ENCODE measurements at regions not wholly inside any gene's neighbourhood (a gene's known extent, or its start where the extent isn't known, plus 50 kb on each side); places are given as distances from the start of the nearest gene placed in this dataset.
"Not testable (repeated sequence)": the region's sequence is repeated elsewhere in the genome, so short reads cannot be mapped to it uniquely, and the experiment has no call there.

GRCh38 chr2:87199228-87199627 is 177.6 kb upstream of the PLGLB1 start:
- DNase-seq: not testable (repeated sequence)

- not testable (repeated sequence) for DNase-seq
Observed at GRCh38 chr2:87204569-87205147, 183.0 kb upstream of the PLGLB1 start.

GRCh38 chr2:87212938-87213337 is 191.3 kb upstream of the PLGLB1 start:
- not testable (repeated sequence) for DNase-seq

DNA sequence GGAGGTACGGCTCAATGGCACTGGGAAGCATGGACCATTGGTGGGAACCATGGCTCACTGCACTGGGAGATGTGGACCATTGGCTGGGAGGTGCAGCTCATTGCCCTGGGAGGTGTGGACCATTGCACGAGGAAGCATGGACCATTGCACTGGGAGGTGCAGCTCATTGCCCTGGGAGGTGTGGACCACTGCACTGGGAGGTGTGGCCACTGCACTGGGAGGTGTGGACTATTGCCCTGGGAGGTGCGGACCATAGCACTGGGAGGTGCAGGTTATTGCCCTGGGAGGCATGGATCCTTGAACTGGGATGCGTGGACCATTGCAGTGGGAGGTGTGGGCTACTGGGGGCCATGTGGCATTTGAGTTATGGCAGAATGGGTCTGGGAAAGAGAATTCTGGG is 195.4 kb upstream of the PLGLB1 start:
- not testable (repeated sequence) for DNase-seq

DNA sequence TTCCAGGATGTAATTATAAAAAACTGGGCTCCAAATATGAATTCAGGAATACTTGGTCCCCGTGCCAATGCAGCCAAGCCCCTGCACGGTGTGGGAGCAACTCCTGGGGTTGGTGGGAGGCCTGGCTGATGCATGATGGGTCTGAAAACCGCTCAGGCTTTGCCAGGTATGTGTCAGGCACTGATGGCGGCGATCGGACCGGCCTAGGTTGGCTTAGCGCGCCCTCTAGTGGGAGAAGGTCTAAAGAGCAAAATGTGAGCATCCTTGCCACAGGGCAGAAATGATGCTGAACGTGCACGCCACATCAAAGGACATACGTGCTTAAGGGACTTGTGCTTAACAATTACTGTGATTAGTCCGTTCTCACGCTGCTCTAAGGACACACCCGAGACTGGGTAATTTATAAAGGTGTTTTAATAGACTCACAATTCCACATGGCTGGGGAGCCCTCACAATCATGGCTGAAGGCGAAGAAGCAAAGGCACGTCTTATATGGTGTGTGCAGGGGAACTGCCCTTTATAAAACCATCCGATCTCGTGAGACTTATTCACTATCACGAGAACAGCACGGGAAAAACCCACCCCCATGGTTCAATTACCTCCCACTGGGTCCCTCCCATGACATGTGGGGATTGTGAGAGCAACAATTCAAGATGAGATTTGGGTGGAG is 196.2 kb upstream of the PLGLB1 start:
- DNase-seq: peak; percentile 79

GRCh38 chr2:87220651-87221050 is 199.0 kb upstream of the PLGLB1 start:
- not testable (repeated sequence) for DNase-seq

DNA sequence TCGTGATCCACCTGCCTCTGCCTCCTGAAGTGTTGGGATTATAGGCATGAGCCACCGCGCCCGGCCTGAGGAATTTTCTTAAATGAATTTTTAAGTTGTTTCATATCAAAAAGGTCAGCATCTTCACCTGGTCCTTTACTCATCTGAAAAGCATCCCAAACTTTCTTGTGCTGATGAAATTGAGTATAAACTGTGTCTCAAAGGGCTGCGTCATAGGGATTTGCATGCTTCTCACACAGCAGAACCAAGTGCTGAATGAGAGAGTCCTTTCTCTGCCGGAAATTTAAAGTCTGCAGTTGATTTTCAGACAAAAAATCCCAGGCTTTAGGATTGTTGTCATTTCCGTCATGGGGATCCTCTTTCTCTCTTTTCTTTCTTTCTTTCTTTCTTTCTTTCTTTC is 200.5 kb upstream of the PLGLB1 start:
- DNase-seq: not testable (repeated sequence)

DNA sequence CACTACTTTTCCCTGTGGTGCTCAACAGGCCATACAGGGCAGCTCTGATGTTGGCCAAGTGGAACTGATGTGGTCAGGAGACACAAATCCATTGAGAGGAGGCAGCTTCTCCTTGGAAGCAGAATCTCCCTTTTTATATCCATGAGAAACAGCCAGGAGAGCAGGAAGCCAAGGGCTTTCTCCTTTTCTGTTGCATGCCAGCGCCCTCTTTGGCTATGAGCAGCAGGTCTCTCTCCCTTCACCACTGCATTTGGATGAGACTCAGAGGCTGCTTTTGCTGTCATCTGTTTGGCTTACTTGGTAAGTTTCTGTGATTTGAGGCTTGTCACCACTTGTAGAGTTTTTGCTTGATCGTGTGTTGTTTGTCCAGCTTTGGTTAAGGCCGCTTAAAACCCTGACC is 202.2 kb upstream of the PLGLB1 start:
- DNase-seq: not testable (repeated sequence)

GRCh38 chr2:87229091-87229689 is 207.5 kb upstream of the PLGLB1 start:
- peak; percentile 58 for DNase-seq

DNA sequence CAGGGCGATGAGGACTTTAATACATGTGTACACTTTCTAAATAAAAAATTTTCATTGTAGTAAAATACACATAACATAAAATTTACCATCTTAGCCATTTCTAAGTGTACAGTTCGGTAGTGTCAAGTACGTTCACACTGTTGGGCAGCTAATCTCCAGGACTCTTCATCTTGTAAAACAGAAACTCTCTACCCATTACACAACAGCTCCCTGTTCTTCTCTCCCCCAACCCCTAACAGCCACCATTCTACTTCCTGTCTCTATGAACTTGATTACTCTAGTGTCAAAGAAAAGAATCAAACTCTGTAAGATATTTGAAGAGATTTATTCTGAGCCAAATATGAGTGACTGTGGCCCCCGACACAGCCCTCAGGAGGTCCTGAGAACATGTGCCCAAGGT is 208.3 kb upstream of the PLGLB1 start:
- not testable (repeated sequence) for DNase-seq

DNA sequence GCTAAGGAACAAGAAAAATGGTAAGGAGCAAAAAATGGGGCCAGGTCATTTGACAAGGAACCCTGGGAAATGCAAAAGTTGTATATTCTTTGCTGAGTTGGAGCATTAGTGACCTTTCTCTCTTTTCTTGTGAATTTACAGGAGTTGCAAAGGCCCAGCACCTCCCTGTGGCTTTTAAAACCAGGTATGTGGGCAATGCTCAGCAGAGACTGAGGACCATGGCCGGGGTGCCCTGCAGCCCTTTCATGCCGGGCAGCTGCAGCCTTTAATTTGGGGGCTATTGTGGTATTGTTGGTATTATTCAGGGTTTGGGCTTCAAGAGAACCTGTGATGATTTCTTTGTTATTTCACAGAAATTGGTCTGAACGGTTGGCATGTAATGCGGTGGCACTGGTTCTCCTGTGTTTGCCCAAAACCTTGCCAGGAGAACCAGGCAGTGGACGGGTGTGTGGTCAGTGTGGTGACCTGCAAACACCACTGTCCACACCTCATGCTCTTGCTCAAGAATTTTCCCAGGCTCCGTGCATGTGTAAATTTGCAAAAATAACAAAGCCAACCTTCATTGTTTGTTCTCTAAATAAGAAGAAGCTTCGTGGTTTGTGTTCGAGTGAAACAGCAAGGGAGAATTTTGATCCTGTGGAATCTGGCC is 213.8 kb upstream of the PLGLB1 start:
- DNase-seq: not testable (repeated sequence)

- not testable (repeated sequence) for DNase-seq
Observed at GRCh38 chr2:87237570-87238336, 216.1 kb upstream of the PLGLB1 start.

DNA sequence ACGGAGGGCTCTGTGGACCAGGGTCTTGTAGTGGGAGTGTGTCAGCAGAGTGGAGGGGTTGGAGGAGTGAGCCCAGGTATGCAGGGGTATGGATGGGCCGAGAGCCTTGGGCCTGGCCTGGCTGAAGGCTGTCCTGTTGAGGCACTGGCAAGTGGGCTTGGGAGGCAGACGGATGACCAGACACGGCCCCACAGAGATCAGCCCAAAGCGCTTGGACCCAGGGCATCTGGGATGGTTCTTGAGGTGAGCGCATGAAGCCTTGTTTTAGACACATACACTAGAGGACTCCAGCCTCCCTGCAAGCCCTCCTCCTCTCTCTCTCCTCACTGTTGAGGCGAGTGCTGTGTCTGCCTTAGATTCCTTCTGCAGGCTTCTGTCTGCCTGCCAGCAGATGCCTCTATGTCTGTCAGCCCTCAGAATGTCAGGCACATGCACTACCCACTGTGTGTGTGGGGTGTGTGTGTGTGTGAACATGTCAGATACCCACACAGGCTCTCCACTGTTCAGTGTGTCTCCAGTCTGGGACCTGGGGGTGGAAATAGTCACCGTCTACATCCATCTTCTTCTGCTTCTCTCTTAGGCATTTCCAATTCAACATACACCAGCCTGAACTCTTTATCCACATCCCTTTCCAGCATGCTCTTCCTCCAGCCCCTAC is 218.0 kb upstream of the PLGLB1 start:
- DNase-seq: not testable (repeated sequence)

- DNase-seq: not testable (repeated sequence)
Observed at GRCh38 chr2:87246066-87246717, 224.5 kb upstream of the PLGLB1 start.

- DNase-seq: not testable (repeated sequence)
Observed at GRCh38 chr2:87252046-87252445, 230.4 kb upstream of the PLGLB1 start.

- not testable (repeated sequence) for DNase-seq
Observed at GRCh38 chr2:87254562-87254961, 232.9 kb upstream of the PLGLB1 start.

- not testable (repeated sequence) for DNase-seq
Observed at GRCh38 chr2:87255410-87255809, 233.8 kb upstream of the PLGLB1 start.

GRCh38 chr2:87258887-87259286 is 237.2 kb upstream of the PLGLB1 start:
- not testable (repeated sequence) for DNase-seq

DNA sequence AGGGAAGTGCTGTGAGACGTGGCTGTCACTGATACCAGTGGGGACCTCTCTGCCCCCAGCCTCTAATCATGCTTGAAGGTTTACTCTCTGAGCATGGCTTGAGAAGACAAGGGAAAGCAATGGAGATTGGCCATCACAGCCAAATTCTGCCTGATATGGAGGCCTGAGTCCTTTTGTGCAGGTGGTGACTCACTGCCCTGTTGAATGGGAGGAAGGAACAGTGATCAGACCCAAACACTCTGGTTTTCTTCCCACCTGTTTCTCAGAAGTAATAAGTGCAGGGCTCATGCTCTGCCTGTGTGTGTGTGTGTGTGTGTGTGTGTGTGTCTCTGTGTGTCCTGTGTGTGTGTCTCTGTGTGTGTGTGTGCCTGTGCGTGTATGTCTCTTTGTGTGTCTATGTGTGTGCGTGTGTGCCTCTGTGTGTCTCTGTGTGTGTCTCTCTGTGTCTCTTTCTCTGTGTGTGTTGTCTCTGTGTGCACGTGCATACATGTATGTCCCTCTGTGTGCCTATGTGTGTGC is 240.6 kb upstream of the PLGLB1 start:
- not testable (repeated sequence) for DNase-seq

GRCh38 chr2:87263868-87264518 is 242.3 kb upstream of the PLGLB1 start:
- DNase-seq: not testable (repeated sequence)

DNA sequence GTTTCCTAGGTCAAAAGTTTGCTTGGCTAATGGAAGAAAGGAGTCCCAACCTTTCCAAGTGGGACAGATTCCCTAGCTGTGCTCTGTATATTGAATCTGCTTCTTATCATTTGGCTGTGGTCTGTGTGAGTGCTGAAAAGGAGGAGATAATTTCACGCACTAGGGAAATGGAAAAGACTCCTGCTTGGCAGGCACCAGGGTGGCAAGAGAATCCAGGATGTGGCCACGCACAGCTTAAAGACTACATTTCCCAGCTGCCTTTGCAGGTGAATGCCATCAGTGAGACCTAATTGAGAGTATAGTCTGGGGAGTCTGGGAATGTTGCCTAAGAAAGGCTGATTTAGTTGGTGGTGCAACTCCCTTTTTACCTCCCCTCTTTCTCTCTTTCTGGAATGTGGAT is 253.5 kb upstream of the PLGLB1 start:
- DNase-seq: not testable (repeated sequence)
